Activated CD4-positive, alpha-beta T cell treated with anti-CD3 and anti-CD28 coated beads, Interleukin-2, Interleukin-4, amounts not matched to agents 100 ng/mL and 50 ng/mL, durations not matched to agents 16 hours and 8 hours (primary cell): ENCODE measurements at regions not wholly inside any gene's neighbourhood (a gene's known extent, or its start where the extent isn't known, plus 50 kb on each side); places are given as distances from the start of the nearest gene placed in this dataset.
"Not testable (repeated sequence)": the region's sequence is repeated elsewhere in the genome, so short reads cannot be mapped to it uniquely, and the experiment has no call there.

Experiments used
- DNase-seq: peaks from one replicate; pipeline ENCODE4 v3.0.0-alpha.2; 2020; ENCODE audit warnings: low spot score

DNA sequence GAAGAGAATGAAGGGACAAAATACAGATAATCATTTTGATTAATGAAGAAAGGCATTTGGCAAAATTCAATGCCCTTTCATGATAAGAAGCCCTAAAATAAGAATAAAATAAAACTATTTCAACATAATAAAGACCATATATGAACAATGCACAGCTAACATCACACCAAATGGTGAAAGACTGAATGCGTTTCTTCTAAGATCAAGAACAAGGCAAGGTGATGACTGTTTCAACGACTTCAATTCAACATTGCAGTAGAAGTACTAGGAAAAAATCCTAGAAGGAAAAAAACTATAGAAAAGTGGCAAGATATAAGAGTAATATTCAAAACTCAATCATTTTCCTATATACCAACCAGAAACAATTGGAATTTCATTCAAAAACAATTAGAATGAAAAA, 280.1 kb upstream of the GRM7 start:
- no peak for DNase-seq

DNA sequence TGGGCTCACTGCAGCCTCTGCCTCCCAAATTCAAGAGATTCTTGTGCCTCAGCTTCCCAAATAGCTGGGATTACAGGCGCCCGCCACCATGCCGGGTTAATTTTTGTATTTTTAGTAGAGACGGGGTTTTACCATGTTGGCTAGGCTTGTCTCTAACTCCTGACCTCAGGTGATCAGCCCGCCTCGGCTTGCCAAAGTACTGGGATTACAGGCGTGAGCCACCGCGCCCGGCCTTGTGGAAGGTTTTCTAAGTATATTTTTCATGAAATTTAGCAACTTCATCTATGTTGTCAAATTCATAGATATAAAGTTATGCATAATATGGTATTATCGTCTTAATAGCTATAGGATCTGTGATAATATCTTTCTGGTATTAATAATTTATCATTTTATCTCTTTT, 275.6 kb upstream of the GRM7 start:
- DNase-seq, result no peak

DNA sequence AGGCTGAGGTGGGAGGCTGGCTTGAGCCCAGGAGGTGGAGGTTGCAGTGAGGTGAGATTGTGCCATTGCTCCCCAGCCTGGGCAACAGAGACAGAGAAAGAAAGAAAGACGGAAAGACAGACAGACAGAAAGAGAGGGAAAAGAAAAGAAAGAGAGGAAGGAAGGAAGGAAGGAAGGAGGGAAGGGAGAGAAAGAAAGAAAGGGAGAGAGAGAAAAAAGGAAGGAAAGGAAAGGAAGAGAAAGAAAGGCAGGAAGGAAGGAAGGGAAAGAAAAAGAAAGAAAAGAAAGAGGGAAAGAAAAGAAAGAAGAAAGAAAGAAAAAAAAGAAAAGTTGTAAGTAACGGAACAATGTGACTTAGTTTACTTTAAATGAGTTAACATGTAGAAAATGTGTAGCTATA, 260.7 kb upstream of the GRM7 start:
- no peak for DNase-seq

DNA sequence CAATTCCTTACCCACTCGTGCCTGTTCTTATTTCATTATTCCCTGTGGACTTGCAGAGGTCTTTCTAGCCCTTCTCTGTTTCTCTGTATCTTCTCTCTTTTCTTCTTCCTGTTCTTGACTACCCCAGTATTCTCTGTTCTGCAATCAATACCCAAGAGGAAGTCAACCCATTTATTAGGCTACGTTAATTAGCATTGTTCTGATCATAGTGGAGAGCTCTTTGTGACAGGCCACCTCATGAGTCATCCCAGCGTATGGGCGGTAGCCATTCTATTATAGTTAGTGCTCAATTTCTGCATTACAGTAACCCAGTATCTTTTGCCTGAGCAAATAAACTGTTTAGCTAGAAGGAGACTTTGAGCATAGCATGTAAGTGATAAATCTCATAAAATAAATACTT, 259.5 kb upstream of the GRM7 start:
- DNase-seq, result no peak

DNA sequence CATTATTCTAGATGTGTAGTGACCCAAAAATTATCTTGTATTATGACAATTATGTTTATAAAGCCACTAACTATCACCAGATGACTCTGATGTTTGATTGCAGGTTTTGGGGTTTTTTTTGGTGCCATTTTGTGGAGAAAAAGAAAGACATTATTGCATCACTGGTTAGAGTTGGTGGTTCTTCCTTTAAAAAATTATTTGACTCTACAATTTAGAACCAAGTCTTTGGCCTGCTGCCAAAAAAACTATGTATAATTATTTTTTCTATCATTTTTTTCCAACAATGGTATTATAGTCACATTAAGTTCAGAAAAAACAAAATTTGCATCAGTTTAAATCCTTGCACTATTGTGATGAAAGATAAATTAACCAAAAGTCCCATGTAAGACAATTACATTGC, 258.6 kb upstream of the GRM7 start:
- no peak for DNase-seq

DNA sequence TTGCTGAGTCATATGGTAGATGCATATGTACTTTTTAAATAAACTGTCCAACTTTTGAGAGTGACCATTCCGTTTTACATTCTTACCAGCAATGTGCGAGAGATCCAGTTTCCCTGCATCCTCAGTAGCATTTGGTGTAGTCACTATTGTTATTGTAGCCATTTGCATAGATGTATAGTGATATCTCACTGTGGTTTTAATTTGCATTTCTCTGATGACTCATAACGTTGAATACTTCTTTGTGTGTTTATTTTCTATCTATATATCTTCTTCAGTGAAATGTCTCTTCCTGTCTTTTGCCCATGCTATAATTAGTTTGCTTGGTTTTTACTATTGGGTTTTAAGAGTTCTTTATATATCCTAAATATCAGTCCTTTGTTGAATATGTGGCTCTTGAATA, 255.7 kb upstream of the GRM7 start:
- no peak for DNase-seq

DNA sequence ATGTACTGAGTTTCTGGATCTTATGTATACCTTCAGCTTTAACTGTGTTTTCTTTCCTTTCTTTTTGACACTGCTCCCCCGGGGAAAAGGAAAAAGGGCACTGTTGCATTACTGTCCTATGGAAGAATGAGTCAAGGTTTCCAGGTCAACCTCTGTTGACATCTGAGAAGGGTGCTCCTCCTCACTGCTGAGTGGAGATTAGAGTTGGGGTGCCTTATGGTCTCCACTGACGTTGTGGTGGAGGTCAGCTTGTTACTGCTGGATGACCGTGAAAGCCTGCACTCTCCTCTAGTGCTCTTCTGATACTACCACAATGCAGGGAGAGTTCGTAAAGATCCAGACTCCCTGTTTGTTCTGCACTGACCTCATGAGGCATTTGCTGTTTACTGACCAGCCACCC, 252.1 kb upstream of the GRM7 start:
- no peak for DNase-seq

DNA sequence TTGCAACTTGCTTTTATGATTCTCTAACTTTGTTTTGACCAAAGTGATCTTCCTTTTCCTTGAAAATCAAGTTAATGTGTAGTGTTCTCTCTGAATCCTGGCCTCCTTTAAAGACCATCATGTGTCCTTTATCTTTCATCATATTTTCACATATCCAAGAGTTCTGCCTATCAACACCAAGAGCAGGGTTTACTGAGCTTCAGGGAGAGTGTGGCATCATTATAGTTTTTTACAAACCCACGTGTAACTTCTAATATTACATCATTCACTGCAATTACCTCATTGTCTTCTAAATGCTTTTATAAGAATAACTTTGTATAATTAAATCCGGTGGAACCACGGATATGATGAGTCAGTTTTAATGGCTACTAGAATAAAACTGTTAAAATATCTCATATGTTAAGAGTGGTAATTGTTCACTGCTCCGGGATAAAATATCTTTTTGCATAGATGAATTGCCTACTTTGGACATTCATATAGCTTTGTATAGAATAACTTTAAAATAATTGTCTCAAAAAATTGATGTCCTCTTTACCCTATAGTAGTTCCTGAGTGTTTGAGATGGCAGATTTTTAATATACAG, 248.8 kb upstream of the GRM7 start:
- DNase-seq, result no peak

DNA sequence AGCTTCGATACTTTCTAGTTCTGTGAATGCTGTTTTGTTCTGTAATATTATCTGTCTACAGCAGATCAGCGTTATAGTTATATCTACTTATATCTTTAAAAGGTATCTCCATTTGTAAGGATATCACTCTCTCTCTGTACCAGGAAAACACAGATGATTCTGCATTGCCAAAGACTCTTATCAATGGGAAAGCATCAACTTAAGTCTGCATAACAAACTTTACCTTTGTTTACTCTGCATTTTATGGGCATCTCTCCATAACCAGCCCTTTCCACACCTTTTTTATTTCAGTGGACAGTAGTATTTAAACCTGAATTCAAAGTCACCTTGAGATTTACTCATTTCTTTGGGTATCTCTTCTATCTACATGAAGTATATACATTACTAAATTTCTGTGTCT, 238.7 kb upstream of the GRM7 start:
- no peak for DNase-seq

DNA sequence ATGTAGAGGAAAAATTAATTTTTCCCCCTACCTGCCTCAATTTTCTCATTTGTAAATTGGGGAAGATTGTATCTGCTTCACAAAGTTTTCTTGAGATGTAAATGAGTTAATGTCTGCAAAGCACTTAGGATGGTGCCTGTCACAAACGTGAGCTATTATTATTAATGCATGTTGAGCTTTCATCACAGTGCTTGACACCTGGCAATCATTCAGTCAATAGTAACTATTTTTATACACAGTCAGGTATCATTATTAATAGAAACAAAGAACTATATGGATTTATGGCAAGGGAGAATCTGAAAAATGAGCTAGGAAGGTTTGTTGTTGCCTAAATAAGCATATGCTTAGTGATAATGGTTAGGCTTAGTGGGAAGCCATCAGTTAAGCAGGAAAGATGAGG, 238.2 kb upstream of the GRM7 start:
- no peak for DNase-seq

DNA sequence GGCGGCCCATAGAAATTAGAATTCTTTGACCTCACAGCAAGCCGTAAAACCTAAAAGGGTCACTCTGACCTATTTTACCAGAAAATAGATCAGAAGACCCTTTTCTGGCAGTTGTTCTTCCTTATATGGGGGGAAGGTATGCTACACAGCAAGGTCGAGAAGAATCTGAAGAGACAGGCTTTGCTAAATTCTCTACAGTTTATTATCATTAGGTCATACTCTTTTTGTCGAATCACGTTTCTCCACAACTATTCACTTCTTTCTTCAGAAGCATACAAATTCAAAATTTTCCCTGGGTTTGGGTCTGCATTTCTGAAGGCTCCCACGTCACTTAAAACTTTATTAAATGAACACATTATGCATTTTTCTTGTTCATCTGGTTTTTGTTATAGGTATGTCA, 229.5 kb upstream of the GRM7 start:
- no peak for DNase-seq

DNA sequence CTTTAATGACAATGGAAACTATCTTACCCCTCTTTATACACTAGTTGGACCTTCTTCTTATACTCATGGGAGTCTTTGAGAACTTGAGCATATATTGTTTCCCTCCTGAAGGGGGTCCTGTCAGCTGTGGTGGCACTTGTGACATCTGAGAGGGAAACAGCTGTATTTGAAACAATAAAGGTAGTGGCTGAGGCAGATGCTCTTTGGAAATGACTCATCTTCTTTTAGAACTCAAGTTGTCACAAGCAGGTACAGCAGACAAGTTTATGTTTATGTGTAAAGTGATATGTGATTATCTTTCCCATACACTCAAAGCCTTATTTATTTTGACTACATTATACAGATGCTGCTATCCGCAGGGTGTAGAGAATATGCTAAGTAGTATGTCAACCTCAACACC, 220.0 kb upstream of the GRM7 start:
- DNase-seq, result no peak

DNA sequence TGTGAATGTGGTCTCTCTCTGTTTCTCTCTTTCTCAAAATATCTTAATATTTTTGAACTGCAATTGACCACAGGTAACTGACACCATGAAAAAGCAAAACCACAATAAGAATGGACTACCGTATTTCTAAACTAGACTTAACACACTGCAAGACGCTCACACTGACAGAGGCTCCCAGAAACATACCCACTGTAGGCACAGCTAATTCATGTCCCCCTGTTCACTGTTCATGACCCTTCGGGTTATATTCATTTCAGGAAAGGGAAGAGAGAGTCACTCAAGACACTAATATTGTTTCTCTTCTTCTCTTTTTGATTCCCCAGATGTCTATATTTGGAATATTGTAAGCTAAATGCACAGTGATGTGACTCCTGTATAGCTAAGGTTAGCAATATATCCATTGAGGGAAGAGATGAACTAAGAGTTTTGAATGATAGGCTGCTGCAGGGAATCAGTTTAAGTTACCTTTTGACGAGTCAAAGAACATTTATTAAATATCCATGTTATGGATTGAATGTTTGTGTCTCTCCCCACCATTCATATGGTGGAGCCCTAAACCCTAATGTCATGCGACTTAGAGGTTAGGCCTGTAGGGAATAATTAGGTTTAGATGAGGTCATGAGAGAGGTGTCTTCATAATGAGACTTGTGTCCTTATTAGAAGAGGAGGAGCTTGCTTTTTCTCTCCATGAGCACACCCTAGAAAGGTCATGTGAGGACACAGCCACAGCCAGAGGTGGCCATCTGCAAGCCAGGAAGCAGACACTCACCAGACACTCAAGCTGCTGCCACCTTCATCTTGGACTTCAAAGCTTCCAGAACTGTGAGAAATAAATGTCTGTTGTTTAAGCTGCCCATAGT, 216.6 kb upstream of the GRM7 start:
- DNase-seq, result no peak

DNA sequence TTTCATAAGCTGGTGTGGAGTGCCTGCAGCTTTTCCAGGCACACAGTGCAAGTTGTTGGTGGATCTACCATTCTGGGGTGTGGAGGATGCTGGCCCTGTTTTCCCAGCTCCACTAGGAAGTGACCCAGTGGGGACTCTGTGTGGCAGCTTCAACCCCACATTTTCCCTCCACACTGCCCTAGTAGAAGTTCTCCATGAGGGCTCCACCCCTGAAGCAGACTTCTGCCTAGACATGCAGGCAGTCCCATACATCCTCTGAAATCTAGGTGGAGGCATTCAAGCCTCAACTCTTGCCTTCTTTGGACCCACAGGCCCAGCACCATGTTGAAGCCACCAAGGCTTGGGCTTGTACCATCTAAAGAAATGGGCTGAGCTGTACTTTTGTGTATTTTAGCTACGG, 206.2 kb upstream of the GRM7 start:
- DNase-seq, result no peak

DNA sequence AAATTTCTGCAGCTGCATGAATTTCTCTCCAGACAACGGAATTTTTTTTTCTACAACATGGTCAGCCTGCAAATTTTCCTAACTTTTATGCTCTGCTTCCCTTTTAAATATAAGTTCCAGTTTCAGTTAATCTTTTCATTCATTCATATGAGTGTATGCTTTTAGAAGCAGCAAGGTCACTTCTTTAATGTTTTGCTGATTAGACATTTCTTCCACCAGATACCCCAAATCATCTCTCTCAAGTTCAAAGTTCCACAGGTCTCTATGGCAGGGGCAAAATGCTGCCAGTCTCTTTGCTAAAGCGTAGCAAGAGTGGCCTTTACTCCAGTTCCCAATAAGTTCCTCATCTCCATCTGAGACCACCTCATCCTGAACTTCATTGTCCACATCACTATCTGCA, 205.6 kb upstream of the GRM7 start:
- DNase-seq, result no peak

DNA sequence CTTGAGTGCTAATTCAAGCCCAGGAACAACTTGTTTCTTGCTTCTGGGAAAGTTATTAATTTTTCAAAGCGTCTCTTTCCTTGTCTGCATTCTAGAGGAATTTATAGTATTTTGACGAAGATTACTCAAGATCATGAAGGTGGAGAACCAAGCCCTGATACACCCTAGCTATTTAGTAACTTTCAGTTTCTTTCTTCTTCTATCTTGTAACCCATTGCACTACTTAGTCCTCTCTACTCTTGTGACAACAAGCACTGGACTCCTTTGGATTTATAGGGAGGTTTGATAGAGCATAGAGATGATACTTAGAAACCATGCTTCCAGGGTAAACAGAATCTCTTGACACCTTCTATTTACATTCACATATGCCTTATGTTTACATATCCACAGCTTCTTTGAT, 203.3 kb upstream of the GRM7 start:
- no peak for DNase-seq

DNA sequence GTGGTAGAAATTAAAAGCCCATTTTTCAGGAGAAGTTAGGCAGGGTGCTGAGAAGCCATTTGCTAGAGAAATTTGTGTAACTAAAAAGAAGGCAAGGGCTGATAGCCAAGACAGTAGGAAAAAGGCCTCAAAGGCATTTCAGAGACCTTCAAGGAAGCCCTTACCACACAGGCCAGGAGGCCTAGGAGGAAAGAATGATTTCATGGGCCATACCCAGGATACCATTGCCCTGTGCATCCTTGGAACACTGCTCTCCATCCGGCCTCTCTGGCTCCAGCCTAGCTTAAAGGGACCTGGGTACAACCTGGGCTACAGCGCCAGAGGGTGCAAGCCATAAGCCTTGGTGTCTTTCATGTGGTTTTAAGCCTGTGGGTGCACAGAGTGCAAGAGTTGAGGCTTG, 193.6 kb upstream of the GRM7 start:
- no peak for DNase-seq

DNA sequence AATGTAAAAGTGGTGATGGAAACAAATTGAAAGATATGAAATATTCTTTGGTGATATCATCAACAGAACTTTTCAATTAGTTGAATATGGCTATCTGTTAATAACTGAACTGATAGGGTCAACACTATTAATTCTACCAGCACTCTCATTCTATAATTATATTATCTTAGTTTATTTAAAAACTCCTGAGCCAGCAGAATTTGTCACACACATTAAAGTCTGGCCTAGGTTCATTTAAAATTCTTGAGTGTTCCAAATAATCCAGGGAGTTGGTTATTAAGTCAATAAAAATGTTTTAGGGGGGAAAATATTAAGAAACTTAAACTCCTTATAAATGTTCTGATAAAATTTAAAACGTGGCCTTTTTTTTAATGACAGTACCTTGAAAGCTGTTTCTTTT, 189.6 kb upstream of the GRM7 start:
- no peak for DNase-seq

DNA sequence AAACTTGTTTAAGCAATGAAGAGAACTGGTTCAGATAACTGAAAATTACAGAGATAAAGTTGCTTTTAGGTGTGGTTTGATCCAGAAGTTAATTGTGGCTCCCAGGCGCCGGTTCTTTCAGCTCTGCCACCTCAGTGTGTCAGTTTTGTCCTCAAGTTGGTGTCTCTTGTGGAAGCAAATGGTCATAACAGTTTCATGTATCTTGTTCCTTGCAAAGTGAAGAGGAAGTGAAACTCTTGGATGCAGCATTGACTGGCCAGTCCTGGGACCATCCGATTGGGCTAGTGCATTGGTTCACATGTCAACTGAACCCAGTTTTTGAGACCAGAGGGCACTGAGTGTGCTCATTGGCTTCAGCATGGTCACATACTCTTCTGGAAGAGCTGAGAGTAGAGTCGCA, 181.4 kb upstream of the GRM7 start:
- no peak for DNase-seq

DNA sequence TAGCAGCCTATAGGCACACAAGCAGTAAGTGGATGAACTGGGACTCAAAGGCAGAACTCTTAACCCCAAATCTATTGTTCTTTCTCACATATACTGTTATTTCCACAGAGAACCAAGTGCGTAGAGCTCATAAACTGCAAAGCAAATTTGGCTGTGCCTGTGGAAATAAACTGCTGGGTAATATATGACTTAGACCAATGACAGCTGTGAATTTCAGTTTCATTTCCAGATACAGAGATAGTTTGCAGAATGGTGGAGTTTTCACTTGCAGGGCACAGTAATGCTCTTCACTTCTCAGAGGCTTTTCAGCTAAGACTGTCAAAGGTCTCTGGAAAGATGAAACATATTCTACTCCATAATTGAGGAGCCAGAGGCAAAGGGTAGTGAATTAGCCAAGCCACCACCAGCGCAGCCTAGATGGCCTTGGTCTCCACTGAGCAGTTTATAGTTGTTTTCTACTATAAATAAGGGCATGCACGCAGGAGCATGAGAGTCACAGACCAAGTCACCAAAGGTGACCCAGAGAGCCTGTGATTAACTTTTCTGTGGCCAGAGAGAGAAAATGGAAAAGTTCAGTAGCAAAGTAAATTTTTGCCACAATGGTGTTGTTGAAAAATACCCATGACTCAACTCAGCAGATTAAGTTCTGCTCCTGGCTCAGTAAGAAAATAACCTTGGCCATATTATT, 180.7 kb upstream of the GRM7 start:
- DNase-seq, result no peak

DNA sequence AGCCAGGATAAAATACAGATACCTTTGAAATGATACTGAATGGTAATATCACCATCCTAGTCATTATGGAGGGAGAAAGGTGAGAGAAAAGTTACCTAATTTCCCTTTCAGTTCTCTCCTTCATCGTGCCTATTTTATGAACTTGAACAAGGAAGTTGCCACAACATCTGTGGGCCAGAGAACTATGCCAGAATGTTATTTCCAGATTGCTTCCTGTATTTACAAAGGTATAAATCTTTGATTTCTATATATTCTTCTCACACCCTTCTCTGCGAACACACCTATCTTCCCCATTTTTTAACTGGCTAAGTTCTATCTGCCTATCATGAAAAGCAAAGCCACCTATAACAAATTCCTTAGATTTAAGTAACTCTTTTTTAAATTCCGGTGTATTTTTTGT, 163.6 kb upstream of the GRM7 start:
- DNase-seq, result no peak

DNA sequence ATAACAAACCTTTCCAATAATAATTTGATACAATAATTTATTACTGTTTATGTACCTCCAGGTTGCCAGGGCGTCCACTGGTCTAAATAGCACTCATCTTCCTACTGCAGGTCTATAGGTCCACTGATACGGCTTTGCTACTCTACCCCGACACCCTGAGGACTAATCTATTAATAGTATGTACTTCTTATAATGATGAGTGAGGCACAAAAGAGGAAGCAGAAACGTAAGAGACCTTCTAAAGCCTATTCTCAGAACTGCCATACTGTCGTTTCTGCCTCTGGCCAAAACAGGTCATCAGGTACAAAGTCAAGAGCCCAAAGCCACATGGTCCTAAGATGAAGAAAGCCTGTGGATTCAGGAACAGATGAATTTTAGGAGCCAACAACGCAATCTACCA, 163.2 kb upstream of the GRM7 start:
- DNase-seq, result no peak

DNA sequence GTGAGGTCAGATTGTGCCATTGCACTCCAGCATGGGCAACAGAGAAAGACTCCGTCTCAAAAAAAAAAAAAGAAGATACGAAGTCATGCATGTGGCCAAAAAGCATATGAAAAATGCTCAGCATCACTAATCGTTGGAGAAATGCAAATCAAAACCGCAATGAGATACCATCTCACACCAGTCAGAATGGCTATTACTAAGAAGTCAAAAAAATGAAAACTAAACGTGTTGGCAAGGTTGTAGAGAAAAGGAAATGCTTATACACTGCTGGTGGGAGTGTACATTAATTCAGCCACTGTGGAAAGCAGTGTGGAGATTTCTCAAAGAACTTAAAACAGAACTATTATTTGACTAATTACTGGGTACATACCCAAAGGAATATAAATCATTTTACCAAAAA, 156.1 kb upstream of the GRM7 start:
- DNase-seq, result not testable (repeated sequence)

DNA sequence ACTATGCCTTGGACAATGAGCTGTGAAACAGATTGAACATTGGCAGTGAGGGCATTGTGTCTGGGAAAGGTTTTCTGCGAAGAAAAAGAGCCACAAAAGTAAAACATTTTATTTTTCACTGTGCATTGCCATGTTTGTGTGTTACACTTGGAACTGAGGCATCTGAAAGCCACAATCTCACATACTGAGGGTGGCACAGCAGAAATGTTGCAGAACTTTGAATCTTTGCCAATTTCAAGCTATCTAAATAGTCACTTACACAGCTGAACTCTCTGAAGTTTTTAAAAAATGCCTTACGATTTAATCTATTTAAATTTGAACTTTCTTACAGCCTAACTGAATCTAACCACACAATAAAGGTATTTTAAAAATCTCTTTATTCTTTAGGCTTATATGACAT, 154.1 kb upstream of the GRM7 start:
- DNase-seq, result no peak
